Neutrophil (primary cell): ENCODE measurements at regions not wholly inside any gene's neighbourhood (a gene's known extent, or its start where the extent isn't known, plus 50 kb on each side); places are given as distances from the start of the nearest gene placed in this dataset.

Experiments used
- H3K27ac ChIP-seq: fragments of 200-600 bp; sonication (generic); 2 replicates; pipeline ENCODE4 v1.5.1; 2016; ENCODE audit warnings: mild to moderate bottlenecking, moderate library complexity
- H3K27me3 ChIP-seq: fragments of 200-600 bp; sonication (generic); 2 replicates; pipeline ENCODE4 v1.6.0; 2016; ENCODE audit warnings: mild to moderate bottlenecking
- H3K36me3 ChIP-seq: fragments of 200-600 bp; sonication (generic); 2 replicates; pipeline ENCODE4 v1.5.1; 2017
- H3K4me1 ChIP-seq, 2 experiments: fragments of 200-600 bp in 1 of 2; sonication (generic) in 1 of 2; 1 replicate in 1 of 2; 2 replicates in 1 of 2; pipeline versions ENCODE4 v1.5.1 to v1.6.1; 2013 to 2016; ENCODE audit warnings: low read depth in 1 of 2, low read length in 1 of 2, mild to moderate bottlenecking in 1 of 2, moderate library complexity in 1 of 2; ENCODE audit not compliant: control insufficient read depth in 1 of 2, insufficient read depth in 1 of 2
- H3K4me3 ChIP-seq, 2 experiments: fragments of 200-600 bp in 1 of 2; sonication (generic) in 1 of 2; 1 replicate in 1 of 2; 2 replicates in 1 of 2; pipeline ENCODE4 v1.5.1; 2013 to 2016; ENCODE audit warnings: low read depth in 1 of 2, low read length in 1 of 2, mild to moderate bottlenecking in 1 of 2, moderate library complexity in 1 of 2
- H3K9me3 ChIP-seq: fragments of 200-600 bp; sonication (generic); 2 replicates; pipeline ENCODE4 v1.5.1; 2016
- TF ChIP-seq, protein P1 (sequence below): fragments of 200-600 bp; sonication (generic); IDR thresholded peaks from 2 replicates; pipeline ENCODE4 v1.5.1; 2016; ENCODE audit warnings: antibody characterized with exemption

GRCh38 chr11:112628676-112629075 is 332.5 kb upstream of the NCAM1 start:
- TF ChIP-seq, protein P1, sequence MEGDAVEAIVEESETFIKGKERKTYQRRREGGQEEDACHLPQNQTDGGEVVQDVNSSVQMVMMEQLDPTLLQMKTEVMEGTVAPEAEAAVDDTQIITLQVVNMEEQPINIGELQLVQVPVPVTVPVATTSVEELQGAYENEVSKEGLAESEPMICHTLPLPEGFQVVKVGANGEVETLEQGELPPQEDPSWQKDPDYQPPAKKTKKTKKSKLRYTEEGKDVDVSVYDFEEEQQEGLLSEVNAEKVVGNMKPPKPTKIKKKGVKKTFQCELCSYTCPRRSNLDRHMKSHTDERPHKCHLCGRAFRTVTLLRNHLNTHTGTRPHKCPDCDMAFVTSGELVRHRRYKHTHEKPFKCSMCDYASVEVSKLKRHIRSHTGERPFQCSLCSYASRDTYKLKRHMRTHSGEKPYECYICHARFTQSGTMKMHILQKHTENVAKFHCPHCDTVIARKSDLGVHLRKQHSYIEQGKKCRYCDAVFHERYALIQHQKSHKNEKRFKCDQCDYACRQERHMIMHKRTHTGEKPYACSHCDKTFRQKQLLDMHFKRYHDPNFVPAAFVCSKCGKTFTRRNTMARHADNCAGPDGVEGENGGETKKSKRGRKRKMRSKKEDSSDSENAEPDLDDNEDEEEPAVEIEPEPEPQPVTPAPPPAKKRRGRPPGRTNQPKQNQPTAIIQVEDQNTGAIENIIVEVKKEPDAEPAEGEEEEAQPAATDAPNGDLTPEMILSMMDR, result no peak
- H3K27me3 ChIP-seq, result peaks cover 14% of the 10 kb centered on the region
- H3K36me3 ChIP-seq, result no peaks in the 10 kb centered on the region
- no peak overlapping the region for H3K27ac ChIP-seq
- no peaks in the 10 kb centered on the region for H3K4me1 ChIP-seq
- H3K4me3 ChIP-seq, result no peak overlapping the region
- H3K9me3 ChIP-seq, result no peaks in the 10 kb centered on the region

DNA sequence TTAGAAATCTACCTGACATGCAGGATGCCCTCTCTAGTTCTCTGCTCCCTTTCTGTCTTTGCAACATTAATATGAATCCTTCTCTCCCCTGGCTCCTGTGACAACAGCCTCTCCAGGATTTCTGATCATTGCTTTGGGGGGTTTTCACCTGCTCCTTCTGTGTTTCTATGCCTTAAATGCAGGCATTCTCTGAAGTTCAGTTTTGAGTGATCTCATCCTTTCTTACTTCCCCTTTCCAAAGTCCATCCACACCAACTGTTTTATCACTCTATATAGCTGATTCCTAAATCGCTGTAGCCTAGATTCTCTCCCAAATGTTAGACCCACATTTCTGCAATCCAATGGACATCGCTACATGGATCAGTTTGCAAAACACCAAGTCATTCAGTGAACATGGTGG is 330.7 kb upstream of the NCAM1 start:
- Histone ChIP-seq H3K36me3 (no peaks in the 10 kb centered on the region), H3K9me3 (no peaks in the 10 kb centered on the region), H3K27me3 (peaks cover 17% of the 10 kb centered on the region), H3K4me1 (no peaks in the 10 kb centered on the region), H3K4me3 (no peak overlapping the region), H3K27ac (no peak overlapping the region)
- TF ChIP-seq, protein P1, result no peak

DNA sequence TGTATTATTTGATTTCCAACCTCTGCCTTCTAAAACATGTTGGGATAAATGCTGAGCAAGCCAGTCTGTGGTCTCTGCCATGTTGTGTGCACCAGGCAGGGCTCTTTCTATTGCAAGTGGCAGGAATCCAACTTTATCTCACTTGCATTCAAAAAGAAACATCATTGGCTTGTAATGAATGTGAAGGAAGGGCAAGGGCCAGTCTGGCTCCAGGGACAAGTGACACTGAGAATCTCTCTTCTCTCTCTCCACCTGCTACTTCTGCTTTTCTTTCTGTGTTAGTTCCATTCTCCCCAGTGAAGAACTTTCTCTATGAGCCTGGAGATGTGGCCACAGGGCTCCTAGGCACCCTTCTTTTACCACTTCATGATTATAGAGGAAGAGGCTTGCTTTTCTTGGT is 329.9 kb upstream of the NCAM1 start:
- TF ChIP-seq, protein P1, result no peak
- H3K4me3 ChIP-seq, result no peak overlapping the region
- no peaks in the 10 kb centered on the region for H3K36me3 ChIP-seq
- H3K27me3 ChIP-seq, result peaks cover 13% of the 10 kb centered on the region
- no peak overlapping the region for H3K27ac ChIP-seq
- no peaks in the 10 kb centered on the region for H3K4me1 ChIP-seq
- no peaks in the 10 kb centered on the region for H3K9me3 ChIP-seq

DNA sequence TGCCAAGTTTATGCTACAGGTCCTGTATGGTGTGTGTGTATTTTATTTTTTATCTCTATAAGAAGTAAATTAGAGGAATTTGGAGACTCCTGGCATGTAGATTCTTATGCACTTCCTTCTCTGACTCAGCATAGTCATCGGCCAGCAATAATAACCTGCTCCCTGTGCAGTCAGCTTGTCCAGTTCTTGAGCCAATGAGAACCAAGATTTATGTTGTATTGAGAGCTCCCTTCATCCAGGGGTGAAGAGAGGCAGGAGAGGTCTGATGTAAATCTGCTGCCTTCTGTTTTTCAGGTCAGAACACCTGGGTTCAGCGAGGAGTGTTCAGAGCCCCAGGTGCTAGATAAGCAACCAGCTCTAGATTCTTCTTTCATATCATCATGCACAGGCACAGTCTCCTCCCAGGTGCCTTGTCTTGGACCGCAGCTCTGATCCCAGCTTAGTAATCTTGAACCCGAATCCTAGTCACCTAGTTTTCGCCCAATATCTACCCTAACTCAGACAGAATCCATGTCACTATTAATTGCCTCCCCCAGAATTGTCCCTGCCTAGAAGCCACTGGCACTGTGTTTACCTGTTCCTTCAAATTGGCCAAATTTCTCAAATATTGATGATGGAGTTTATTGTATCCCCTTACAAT is 328.2 kb upstream of the NCAM1 start:
- Histone ChIP-seq H3K27ac (no peak overlapping the region), H3K4me1 (no peaks in the 10 kb centered on the region), H3K4me3 (no peak overlapping the region), H3K36me3 (no peaks in the 10 kb centered on the region), H3K9me3 (no peaks in the 10 kb centered on the region), H3K27me3 (peaks cover 18% of the 10 kb centered on the region)
- TF ChIP-seq, protein P1, result no peak

GRCh38 chr11:112634551-112634950 is 326.7 kb upstream of the NCAM1 start:
- Histone ChIP-seq H3K27me3 (peaks cover 18% of the 10 kb centered on the region), H3K36me3 (no peaks in the 10 kb centered on the region), H3K9me3 (no peaks in the 10 kb centered on the region), H3K4me3 (no peak overlapping the region), H3K27ac (no peak overlapping the region), H3K4me1 (no peaks in the 10 kb centered on the region)
- TF ChIP-seq, protein P1, result no peak
